GM23338 (cell line): ENCODE measurements at regions not wholly inside any gene's neighbourhood (a gene's known extent, or its start where the extent isn't known, plus 50 kb on each side); places are given as distances from the start of the nearest gene placed in this dataset.

Experiments used
- CTCF ChIP-seq, 2 experiments: fragments of 200-600 bp in 1 of 2; sonication (generic) in 1 of 2; conservative IDR thresholded peaks; 2 replicates each; pipeline versions ENCODE4 v1.5.1 to v1.6.1; 2016 to 2017; ENCODE audit warnings: antibody characterized with exemption in 2 of 2, low read depth in 2 of 2, mild to moderate bottlenecking in 2 of 2, moderate library complexity in 1 of 2
- ETS1 ChIP-seq: IDR thresholded peaks from 2 replicates; pipeline ENCODE4 v1.6.1; 2016; ENCODE audit warnings: antibody characterized with exemption
- EZH2 ChIP-seq: fragments of 200-600 bp; sonication (generic); IDR thresholded peaks from one replicate; pipeline ENCODE4 v1.8.0; 2017; ENCODE audit warnings: antibody characterized with exemption, mild to moderate bottlenecking, low read depth; ENCODE audit not compliant: unreplicated experiment
- EZH2phosphoT487 ChIP-seq: fragments of 200-600 bp; sonication (generic); IDR thresholded peaks from one replicate; pipeline ENCODE4 v1.8.1; 2018; ENCODE audit warnings: antibody characterized with exemption; ENCODE audit not compliant: unreplicated experiment
- JUNB ChIP-seq: IDR thresholded peaks from one replicate; pipeline ENCODE4 v1.6.1; 2016; ENCODE audit warnings: antibody characterized with exemption; ENCODE audit not compliant: unreplicated experiment
- NANOG ChIP-seq: IDR thresholded peaks from 2 replicates; pipeline ENCODE4 v1.6.1; 2016; ENCODE audit warnings: antibody characterized with exemption, borderline replicate concordance
- POLR2AphosphoS5 ChIP-seq: IDR thresholded peaks from 2 replicates; pipeline ENCODE4 v1.6.1; 2016; ENCODE audit warnings: antibody characterized with exemption, low read depth
- REST ChIP-seq: IDR thresholded peaks from one replicate; pipeline ENCODE4 v1.6.1; 2018; ENCODE audit warnings: antibody characterized with exemption; ENCODE audit not compliant: unreplicated experiment
- ZNF114 ChIP-seq: fragments of 250-450 bp; sonication (Bioruptor Pico); IDR thresholded peaks from 2 replicates; pipeline ENCODE4 v1.5.0; 2020; ENCODE audit warnings: mild to moderate bottlenecking, moderate library complexity

- TF ChIP-seq CTCF (conservative IDR thresholded peaks at IDR 0.05; ENCODE audit: low read depth in 2 of 2) (no peak), EZH2 (no peak), ETS1 (no peak), REST (no peak), NANOG (no peak), JUNB (no peak), POLR2AphosphoS5 (no peak), ZNF114 (CRISPR knock-in tag) (no peak), EZH2phosphoT487 (no peak)
Observed at GRCh38 chr4:85391071-85391470, 83.9 kb upstream of the ARHGAP24 start.
